ENCODE measurements at regions not wholly inside any gene's neighbourhood (a gene's known extent, or its start where the extent isn't known, plus 50 kb on each side); places are given as distances from the start of the nearest gene placed in this dataset.

DNA sequence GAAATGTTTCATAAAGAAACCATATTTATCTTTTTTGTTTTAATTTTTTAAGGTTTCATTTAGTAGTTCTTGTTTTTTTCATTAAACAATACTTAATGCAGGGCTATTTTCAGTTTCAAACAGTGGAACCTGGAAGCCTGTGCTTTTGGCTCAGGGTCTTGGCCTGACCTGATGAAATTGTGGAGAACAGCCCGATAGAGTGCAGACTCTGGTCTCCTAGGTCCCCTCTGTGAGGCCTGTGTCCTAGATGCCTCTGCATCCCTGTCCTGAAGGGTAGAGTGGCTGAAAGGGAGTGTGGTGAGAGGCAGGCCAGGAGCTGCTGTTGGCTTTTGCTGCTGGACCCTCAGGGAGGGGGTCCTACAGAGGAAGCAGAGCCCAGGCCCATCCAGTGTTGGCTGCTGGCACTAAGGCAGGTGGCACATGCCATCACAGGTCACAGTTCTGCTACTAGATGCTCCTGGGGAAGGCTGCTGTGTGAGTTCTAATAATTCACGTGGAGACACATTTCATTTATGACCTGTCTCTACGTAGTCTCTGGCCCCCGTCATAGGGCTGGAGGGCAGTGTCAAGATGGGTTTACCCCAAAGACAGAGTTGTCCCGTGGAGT is 201.0 kb upstream of the COPS8 start:
- TF ChIP-seq PKNOX1 (IDR thresholded peaks at IDR 0.05) (no peak), ZNF384 (IDR thresholded peaks at IDR 0.05) (no peak), FOXM1 (IDR thresholded peaks at IDR 0.05; ENCODE audit: borderline replicate concordance) (no peak), BHLHE40 (IDR thresholded peaks at IDR 0.05; ENCODE audit: borderline replicate concordance) (no peak), CTBP1 (IDR thresholded peaks at IDR 0.05; ENCODE audit: borderline replicate concordance) (no peak), FOXK2 (IDR thresholded peaks at IDR 0.05) (no peak), LEF1 (IDR thresholded peaks at IDR 0.05; ENCODE audit: borderline replicate concordance) (no peak), ELF4 (IDR thresholded peaks at IDR 0.05) (no peak), ARNT (IDR thresholded peaks at IDR 0.05) (no peak), HDGF (IDR thresholded peaks at IDR 0.05; ENCODE audit: borderline replicate concordance) (no peak), FOXA1 (IDR thresholded peaks at IDR 0.05) (no peak), SUZ12 (IDR thresholded peaks at IDR 0.05) (no peak)
- no peak for DNase-seq (ENCODE audit: extremely low spot score)
- CTCF ChIA-PET, result no interaction called here
- POLR2A ChIA-PET, result no interaction called here

DNA sequence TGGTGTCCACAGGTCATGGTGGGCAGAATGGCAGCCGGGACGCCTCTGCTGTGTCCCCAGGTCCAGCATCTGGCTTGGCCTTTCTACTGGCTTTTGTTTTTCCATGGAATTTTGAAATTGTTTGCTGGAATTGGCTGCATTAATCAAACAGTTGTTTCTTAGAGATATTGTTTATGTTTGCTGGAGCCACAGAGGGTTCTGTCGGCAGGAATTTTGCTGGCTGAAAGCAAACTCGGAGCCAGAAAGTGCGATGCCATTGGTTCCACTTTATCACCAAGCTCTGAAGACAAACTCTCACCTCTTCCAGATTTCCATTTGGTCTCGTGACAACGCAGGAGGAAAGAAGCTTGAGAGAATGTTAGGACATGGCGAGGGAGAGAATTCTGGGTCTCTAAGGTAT is 199.2 kb upstream of the COPS8 start:
- no peak for DNase-seq (ENCODE audit: extremely low spot score)
- POLR2A ChIA-PET, result no interaction called here
- TF ChIP-seq ELF4 (IDR thresholded peaks at IDR 0.05), result no peak
- TF ChIP-seq FOXK2 (IDR thresholded peaks at IDR 0.05), result no peak
- no peak for TF ChIP-seq SP1 (IDR thresholded peaks at IDR 0.05)
- CTCF ChIA-PET, result no interaction called here

DNA sequence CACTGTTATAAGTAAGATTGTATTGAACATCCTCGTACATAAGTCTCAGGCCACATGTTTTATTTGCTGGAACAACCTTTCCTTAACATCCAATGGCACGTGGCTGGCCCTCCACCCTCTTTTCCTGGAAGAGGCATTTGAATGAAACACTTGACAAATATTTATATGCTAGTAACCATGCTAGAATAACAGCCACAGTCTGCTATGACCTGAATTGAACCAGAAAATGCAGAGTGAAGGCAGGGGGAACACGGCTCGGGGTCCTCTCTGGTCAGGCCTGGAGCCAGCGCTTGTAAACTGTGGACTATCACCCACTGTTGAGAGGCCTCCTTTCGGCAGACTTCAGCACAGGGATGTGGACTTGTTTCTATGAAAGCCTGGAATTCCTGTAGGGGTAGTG is 198.2 kb upstream of the COPS8 start:
- ChIA-PET POLR2A (no interaction called here), CTCF (no interaction called here)
- TF ChIP-seq TARDBP (IDR thresholded peaks at IDR 0.05) (no peak), FOXK2 (IDR thresholded peaks at IDR 0.05) (no peak), SUZ12 (IDR thresholded peaks at IDR 0.05) (no peak), CTBP1 (IDR thresholded peaks at IDR 0.05; ENCODE audit: borderline replicate concordance) (no peak), HDGF (IDR thresholded peaks at IDR 0.05; ENCODE audit: borderline replicate concordance) (no peak), BHLHE40 (IDR thresholded peaks at IDR 0.05; ENCODE audit: borderline replicate concordance) (no peak), L3MBTL2 (conservative IDR thresholded peaks at IDR 0.05) (no peak), ARNT (IDR thresholded peaks at IDR 0.05) (no peak), ELF4 (IDR thresholded peaks at IDR 0.05) (no peak), FOXA1 (IDR thresholded peaks at IDR 0.05) (no peak), PKNOX1 (IDR thresholded peaks at IDR 0.05) (no peak), SP1 (IDR thresholded peaks at IDR 0.05) (no peak), LEF1 (IDR thresholded peaks at IDR 0.05; ENCODE audit: borderline replicate concordance) (no peak), ZNF384 (IDR thresholded peaks at IDR 0.05) (no peak), NFRKB (IDR thresholded peaks at IDR 0.05) (no peak), FOXM1 (IDR thresholded peaks at IDR 0.05; ENCODE audit: borderline replicate concordance) (no peak)
- no peak for DNase-seq (ENCODE audit: extremely low spot score)

GRCh38 chr2:236887953-236888793 is 197.5 kb upstream of the COPS8 start:
- ChIA-PET POLR2A (no interaction called here), CTCF (no interaction called here)
- DNase-seq (ENCODE audit: extremely low spot score), result no peak
- TF ChIP-seq ARNT (IDR thresholded peaks at IDR 0.05), result no peak
- no peak for TF ChIP-seq FOXK2 (IDR thresholded peaks at IDR 0.05)
- TF ChIP-seq FOXM1 (IDR thresholded peaks at IDR 0.05; ENCODE audit: borderline replicate concordance), result no peak
- TF ChIP-seq PKNOX1 (IDR thresholded peaks at IDR 0.05), result no peak
- no peak for TF ChIP-seq ELF4 (IDR thresholded peaks at IDR 0.05)
- no peak for TF ChIP-seq FOXA1 (IDR thresholded peaks at IDR 0.05)
- TF ChIP-seq CTBP1 (IDR thresholded peaks at IDR 0.05; ENCODE audit: borderline replicate concordance), result no peak
- TF ChIP-seq TARDBP (IDR thresholded peaks at IDR 0.05), result no peak
- no peak for TF ChIP-seq ZNF384 (IDR thresholded peaks at IDR 0.05)
- no peak for TF ChIP-seq HDGF (IDR thresholded peaks at IDR 0.05; ENCODE audit: borderline replicate concordance)
- no peak for TF ChIP-seq LEF1 (IDR thresholded peaks at IDR 0.05; ENCODE audit: borderline replicate concordance)
- no peak for TF ChIP-seq NFRKB (IDR thresholded peaks at IDR 0.05)
- no peak for TF ChIP-seq L3MBTL2 (conservative IDR thresholded peaks at IDR 0.05)

GRCh38 chr2:236888794-236889780 is 196.6 kb upstream of the COPS8 start:
- ChIA-PET CTCF (no interaction called here), POLR2A (no interaction called here)
- DNase-seq (ENCODE audit: extremely low spot score), result no peak
- no peak for TF ChIP-seq LEF1 (IDR thresholded peaks at IDR 0.05; ENCODE audit: borderline replicate concordance)

Measured in HEK293T (cell line).